HG03469 (cell line): ENCODE measurements at regions not wholly inside any gene's neighbourhood (a gene's known extent, or its start where the extent isn't known, plus 50 kb on each side); places are given as distances from the start of the nearest gene placed in this dataset.
"Not testable (repeated sequence)": the region's sequence is repeated elsewhere in the genome, so short reads cannot be mapped to it uniquely, and the experiment has no call there.

Experiments
- ATAC-seq: cut with Tn5 transposase; IDR thresholded peaks from one replicate; pipeline ENCODE4 v1.9.1; 2021; ENCODE audit warnings: mild to moderate bottlenecking, moderate library complexity, moderate number of reproducible peaks; ENCODE audit not compliant: unreplicated experiment

- no peak for ATAC-seq
Observed at GRCh38 chr9:95788021-95788420, 87.5 kb upstream of the ERCC6L2 start.

DNA sequence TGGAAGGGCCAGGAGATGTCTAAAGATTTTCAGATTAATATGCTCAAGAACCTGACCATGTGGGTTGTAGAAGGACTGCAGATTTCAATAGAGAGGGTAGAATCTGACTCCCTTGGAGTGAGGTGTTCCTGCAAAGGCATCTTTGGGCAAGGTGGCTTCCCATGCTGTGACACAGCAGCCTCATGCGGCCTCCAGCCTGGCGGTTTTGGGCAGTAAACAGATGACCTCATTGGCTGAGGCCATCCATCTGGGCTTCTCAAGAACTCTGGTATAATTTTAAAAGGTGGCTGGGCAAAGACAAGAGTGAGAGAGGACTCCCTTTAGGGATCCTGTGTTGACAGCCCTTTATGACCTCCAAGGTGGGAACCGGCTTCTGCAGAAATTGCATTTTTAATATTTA lies 90.3 kb upstream of the ERCC6L2 start:
- ATAC-seq, result no peak

DNA sequence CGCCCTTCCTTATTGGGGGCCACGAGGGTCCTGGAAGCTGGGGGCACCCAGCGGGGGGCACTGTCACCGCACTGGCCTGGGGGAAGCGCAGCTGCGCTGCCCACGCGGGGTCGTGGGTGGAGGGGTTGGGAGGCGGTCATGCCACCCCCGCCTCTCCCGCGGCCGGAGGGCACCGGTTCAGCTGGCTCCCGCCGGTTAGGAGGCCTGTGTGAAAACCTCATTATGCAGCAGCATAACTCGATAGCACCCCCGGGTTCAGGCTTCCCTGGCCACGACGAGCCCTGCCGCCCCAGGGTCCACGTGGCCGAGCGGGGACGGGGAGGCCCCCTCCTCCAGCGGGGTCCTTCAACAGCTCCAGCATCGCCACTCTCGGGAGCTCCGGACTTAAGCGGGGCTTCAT lies 91.2 kb upstream of the ERCC6L2 start:
- no peak for ATAC-seq

DNA sequence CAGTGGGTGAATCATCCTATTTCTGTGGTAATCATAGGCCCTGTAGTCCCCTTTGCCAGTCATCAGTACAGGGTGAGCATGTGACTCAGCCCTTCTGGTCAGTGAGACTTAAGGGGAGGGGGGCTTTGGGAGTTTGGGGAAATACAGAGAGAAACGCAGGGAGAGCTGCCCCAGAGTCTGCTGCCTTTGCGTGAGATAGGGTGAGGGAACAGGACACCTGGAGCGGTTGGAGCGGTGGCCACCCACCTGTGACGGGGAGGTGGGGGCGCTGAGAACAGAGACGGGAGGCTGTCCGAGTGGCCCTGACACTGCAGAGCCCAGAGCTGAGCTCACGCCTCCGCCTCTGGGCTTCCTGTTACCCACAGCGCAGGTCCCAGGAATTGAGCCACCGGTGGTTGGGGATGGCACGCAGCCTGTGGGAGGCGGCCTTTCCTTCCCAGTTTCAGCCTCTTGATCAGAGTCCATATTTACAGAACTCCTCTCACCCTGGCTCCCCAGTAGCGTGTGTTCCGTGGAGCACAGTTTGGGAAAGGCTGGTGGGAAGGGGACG lies 92.0 kb upstream of the ERCC6L2 start:
- ATAC-seq, result no peak

GRCh38 chr9:95780751-95781150 lies 94.7 kb upstream of the ERCC6L2 start:
- no peak for ATAC-seq

DNA sequence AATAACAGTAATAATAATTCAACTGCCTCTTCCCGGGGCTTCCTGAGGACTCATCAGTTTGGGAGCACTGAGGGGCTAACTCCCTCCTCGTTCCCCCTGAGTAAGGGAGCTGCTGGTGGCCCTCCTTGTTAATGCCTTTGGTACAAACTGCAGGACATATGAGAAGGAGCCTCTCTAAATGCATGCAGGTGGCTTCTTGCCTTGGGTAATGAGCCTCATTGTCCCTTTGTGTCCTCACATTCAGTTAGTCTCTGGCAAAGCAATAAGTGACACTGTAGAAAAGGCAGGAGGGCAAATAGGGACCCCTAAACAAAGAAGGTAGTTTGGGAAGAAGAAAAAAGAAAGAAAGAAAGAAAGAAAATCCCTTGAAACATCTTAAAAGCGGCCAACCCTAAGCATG lies 95.4 kb upstream of the ERCC6L2 start:
- no peak for ATAC-seq

DNA sequence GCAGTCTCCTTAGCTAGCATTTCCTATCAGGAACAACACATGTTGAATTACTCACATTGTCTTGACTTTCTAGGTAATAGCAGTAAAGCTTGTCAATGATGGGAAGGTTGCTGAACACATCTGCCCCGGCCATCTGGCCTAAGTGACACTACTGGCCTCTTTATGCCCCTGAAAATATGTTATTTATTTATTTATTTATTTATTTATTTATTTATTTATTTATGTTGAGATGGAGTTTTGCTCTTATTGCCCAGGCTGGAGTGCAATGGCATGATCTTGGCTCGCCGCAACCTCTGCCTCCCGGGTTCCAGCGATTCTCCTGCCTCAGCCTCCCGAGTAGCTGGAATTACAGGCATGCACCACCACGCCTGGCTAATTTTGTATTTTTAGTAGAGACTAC lies 95.9 kb upstream of the ERCC6L2 start:
- not testable (repeated sequence) for ATAC-seq

DNA sequence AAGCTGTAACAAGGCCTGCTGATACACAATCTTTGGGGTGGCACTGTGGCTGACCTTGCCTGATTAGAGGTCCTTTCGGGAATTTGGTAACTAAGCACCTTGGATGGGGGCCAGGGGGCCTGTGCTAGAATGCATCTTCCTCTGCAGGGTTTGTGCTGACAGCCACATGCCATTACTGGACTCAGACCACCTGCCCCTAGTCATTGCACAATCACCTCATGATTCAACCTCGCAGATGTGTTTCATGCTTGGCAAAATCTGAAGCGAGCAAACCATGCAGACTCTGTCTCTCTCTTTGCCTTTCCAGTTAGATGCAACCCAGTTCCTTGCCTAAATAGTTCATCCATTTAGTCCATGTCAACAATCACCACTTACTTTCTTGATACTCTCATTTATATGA lies 96.5 kb upstream of the ERCC6L2 start:
- no peak for ATAC-seq

DNA sequence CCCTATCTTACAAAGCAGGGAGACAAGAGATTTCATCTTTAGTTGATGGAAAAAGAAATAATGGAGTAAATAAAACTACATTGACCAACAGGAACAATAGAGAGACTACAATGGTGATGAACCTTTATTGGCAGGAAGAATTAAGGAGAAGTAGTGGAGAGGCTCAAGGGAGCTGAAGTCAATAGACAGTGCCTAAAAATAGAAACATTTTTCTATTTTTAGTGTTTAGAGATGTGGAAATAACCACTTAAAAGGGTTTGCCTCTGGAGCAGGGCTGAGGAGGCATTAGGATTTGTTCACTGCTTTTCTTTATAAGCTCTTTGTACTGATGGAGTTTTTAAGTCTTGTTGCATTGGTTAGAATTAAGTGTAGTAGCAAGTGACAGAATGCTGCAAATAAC lies 98.4 kb upstream of the ERCC6L2 start:
- ATAC-seq, result no peak

DNA sequence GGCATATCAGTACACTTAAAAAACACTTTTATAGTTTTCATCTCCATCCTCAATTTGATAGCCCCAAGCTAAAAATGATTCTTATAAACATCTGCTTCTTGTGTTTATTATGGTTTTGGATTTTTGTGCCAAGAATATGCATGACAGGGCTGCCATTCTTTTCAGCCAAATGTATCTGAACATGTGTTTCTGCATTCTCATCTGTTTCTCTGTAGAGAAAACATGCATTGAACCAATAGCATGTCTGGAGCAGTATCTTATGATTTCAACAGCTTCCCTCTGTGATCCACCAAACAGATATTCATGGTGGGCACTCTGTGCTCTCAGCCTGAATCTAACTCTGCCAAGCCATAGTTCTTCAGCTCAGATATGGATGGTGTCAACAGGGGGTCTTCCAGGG lies 99.3 kb upstream of the ERCC6L2 start:
- no peak for ATAC-seq

GRCh38 chr9:95775191-95775590 lies 100.3 kb upstream of the ERCC6L2 start:
- ATAC-seq, result no peak

DNA sequence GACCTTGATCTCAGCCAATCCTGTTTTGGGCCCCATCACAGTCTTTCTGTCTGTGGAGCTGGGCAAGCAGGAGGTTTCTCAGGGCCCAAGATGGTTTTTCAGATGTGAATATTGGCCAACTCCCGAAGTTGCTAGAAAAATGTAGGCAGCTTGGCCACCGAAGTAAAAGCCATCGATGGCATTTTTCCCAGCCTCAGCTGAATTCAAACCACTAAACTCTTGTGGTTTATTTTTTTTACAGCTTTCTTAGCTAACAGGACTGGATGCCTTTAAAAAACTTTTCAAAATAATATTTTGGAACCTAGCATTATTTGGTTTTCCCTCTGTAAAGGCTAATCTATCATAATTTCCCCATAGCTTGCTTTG lies 102.5 kb upstream of the ERCC6L2 start:
- ATAC-seq, result no peak

DNA sequence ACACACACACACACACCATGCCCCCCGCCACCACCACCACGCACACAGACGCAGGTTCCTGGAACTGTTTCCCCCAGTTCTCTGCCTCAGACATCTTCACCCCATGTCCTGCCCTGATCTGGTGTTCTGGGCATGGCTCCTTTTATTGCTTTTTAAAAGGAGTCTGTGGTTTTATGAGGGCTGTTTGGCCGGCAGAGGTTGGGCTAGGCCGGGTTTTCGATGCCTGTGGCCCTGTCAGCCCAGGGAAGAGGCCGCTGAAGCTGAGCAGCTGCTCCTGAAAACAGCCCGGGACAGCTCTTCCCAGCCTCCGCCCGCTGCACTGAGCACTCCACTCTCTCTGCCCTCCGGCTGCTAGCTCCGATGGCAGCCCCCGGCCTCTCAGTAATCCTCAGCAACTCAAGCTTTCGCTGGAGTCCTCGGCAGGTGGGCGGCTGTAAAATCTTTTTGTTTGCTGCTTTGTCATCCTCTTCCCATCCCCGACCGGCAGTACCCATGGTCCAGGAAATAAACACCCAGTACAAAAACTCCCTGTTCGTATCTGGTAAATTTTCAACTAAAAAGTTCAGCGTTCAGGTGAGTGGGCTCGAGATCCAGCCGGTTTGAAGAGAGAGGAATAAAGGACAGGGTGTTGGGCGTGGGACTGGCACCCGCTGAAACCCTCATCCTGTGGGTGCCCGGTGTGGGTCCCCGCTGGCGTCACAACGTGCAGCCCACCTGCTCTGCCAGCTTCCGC lies 103.0 kb upstream of the ERCC6L2 start:
- no peak for ATAC-seq

- no peak for ATAC-seq
Observed at GRCh38 chr9:95771556-95772246, 103.8 kb upstream of the ERCC6L2 start.

- no peak for ATAC-seq
Observed at GRCh38 chr9:95770653-95771131, 104.8 kb upstream of the ERCC6L2 start.

GRCh38 chr9:95769909-95770433 lies 105.5 kb upstream of the ERCC6L2 start:
- no peak for ATAC-seq

- no peak for ATAC-seq
Observed at GRCh38 chr9:95769473-95769872, 106.0 kb upstream of the ERCC6L2 start.

DNA sequence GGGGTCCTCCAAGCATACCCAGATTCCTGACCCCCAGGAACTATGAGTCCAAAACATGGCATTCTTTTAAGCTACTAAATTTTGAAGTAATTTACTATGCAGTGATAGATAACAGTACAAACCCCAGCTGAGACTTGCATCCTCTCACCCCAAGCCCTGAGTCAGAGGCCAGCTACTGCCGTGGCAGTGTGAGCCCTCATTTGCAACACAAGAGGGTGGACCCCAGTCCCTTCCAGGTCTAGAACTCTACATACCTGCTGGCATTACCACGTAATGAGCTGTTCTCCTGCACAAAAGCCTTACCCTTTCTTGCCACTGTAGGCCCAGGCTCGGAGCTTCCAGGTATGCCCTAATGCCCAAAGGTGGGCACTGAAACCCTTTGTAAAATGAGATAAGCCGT lies 108.6 kb upstream of the ERCC6L2 start:
- ATAC-seq, result no peak

- no peak for ATAC-seq
Observed at GRCh38 chr9:95764533-95765319, 110.8 kb upstream of the ERCC6L2 start.

GRCh38 chr9:95763983-95764382 lies 111.5 kb upstream of the ERCC6L2 start:
- ATAC-seq, result no peak

- no peak for ATAC-seq
Observed at GRCh38 chr9:95763006-95763405, 112.5 kb upstream of the ERCC6L2 start.
